Natural killer cell (primary cell): ENCODE measurements at regions not wholly inside any gene's neighbourhood (a gene's known extent, or its start where the extent isn't known, plus 50 kb on each side); places are given as distances from the start of the nearest gene placed in this dataset.

Source experiments
- ATAC-seq, 3 donors: fragments of 150-1000 bp in 2 of 3; fragments of 200-7000 bp in 1 of 3; cut with Tn5 transposase; 1 replicate in 1 of 3; 2 replicates in 2 of 3; pipeline ENCODE4 v1.10.0; 2021; ENCODE audit warnings: mild to moderate bottlenecking in 2 of 3, moderate library complexity in 2 of 3
- DNase-seq, 2 donors: peaks; one replicate each; pipeline versions ENCODE4 v3.0.0 to v3.0.0-alpha.2; 2013 to 2021; ENCODE audit warnings: mixed read lengths in 1 of 2
- H3K27ac ChIP-seq: one replicate; pipeline ENCODE4 v1.5.1; 2013; ENCODE audit warnings: mild to moderate bottlenecking, low read length
- H3K27me3 ChIP-seq: one replicate; pipeline ENCODE4 v1.6.1; 2013; ENCODE audit warnings: low read length; ENCODE audit not compliant: control insufficient read depth, insufficient read depth
- H3K36me3 ChIP-seq: one replicate; pipeline ENCODE4 v1.6.1; 2013; ENCODE audit warnings: low read length; ENCODE audit not compliant: control insufficient read depth, insufficient read depth
- H3K4me1 ChIP-seq: one replicate; pipeline ENCODE4 v1.6.1; 2013; ENCODE audit warnings: low read length; ENCODE audit not compliant: control insufficient read depth, insufficient read depth
- H3K4me3 ChIP-seq: one replicate; pipeline ENCODE4 v1.5.1; 2013; ENCODE audit warnings: low read length
- H3K9me3 ChIP-seq: one replicate; pipeline ENCODE4 v1.6.1; 2013; ENCODE audit warnings: low read length; ENCODE audit not compliant: control insufficient read depth, insufficient read depth
- H3K27ac Mint-ChIP-seq, 2 donors: one replicate each; pipeline ENCODE4 v1.8.0; 2022; ENCODE audit warnings: mild to moderate bottlenecking in 2 of 2, mixed read lengths in 2 of 2, moderate library complexity in 1 of 2
- H3K27me3 Mint-ChIP-seq, 2 donors: one replicate each; pipeline ENCODE4 v1.8.0; 2022; ENCODE audit warnings: low read depth in 2 of 2, mixed read lengths in 2 of 2
- H3K36me3 Mint-ChIP-seq: one replicate; pipeline ENCODE4 v1.8.0; 2022; ENCODE audit warnings: mixed read lengths
- H3K4me1 Mint-ChIP-seq, 2 donors: one replicate each; pipeline ENCODE4 v1.8.0; 2022; ENCODE audit warnings: mixed read lengths in 2 of 2
- H3K4me3 Mint-ChIP-seq: one replicate; pipeline ENCODE4 v1.8.0; 2022; ENCODE audit warnings: mild to moderate bottlenecking, moderate library complexity, mixed read lengths
- H3K9me3 Mint-ChIP-seq, 2 donors: one replicate each; pipeline ENCODE4 v1.8.0; 2022; ENCODE audit warnings: mixed read lengths in 2 of 2
- WGBS: methylation state at CpG from one replicate; pipeline ENCODE4 v1.1.7; 2013; ENCODE audit warnings: missing lambda C conversion rate; ENCODE audit not compliant: insufficient coverage; 5-methylcytosine and 5-hydroxymethylcytosine counted together
- intact Hi-C: fragments of 100-400 bp; cut with micrococcal nuclease; formaldehyde crosslinking; loops from one replicate; pipeline ENCODE4 v1.14.2; 2022
- TF ChIP-seq, protein P1 (sequence below): fragments of 200-600 bp; IDR thresholded peaks from one replicate; pipeline ENCODE4 v1.8.0; 2022; ENCODE audit warnings: antibody characterized with exemption

- Mint-ChIP-seq H3K27me3 (no peaks in the 10 kb centered on the region), H3K4me3 (no peak overlapping the region), H3K27ac (no peak overlapping the region), H3K4me1 (no peaks in the 10 kb centered on the region), H3K36me3 (no peaks in the 10 kb centered on the region), H3K9me3 (peaks cover 3 to 5% of the 10 kb centered on the region in 2 donors)
- intact Hi-C loops: no loop called here
- H3K4me3 ChIP-seq: no peak overlapping the region
- DNase-seq (no peak), ATAC-seq (no peak)
- H3K4me1 ChIP-seq: no peaks in the 10 kb centered on the region
- H3K27me3 ChIP-seq: no peaks in the 10 kb centered on the region
- no peaks in the 10 kb centered on the region for H3K36me3 ChIP-seq
- no peaks in the 10 kb centered on the region for H3K9me3 ChIP-seq
- TF ChIP-seq, protein P1, sequence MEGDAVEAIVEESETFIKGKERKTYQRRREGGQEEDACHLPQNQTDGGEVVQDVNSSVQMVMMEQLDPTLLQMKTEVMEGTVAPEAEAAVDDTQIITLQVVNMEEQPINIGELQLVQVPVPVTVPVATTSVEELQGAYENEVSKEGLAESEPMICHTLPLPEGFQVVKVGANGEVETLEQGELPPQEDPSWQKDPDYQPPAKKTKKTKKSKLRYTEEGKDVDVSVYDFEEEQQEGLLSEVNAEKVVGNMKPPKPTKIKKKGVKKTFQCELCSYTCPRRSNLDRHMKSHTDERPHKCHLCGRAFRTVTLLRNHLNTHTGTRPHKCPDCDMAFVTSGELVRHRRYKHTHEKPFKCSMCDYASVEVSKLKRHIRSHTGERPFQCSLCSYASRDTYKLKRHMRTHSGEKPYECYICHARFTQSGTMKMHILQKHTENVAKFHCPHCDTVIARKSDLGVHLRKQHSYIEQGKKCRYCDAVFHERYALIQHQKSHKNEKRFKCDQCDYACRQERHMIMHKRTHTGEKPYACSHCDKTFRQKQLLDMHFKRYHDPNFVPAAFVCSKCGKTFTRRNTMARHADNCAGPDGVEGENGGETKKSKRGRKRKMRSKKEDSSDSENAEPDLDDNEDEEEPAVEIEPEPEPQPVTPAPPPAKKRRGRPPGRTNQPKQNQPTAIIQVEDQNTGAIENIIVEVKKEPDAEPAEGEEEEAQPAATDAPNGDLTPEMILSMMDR: no peak
- H3K27ac ChIP-seq: no peak overlapping the region
- no CpG with 5 or more reads among the region's 2 CpGs for WGBS
These were observed 215.0 kb upstream of the GIMD1 start for GRCh38 chr4:106583567-106583966.

DNA sequence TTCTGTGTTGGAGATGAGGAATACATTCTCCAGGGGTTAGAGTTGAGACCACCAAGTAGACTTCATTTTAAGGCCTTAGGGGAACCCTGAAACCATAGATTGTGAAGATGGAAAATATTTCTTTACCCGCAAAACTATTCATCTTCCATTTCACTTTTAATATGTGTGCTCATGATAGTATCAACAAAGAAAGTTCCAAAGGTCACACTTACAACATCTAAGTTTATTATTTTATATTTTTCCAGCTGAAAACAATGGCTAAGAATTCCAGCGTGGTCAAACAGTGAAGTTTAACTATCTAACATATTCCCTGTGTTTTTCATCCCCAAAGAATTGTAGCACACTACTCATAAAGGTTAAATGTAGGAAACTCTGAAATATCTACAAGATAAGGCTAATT lies 214.5 kb upstream of the GIMD1 start:
- H3K9me3 ChIP-seq: no peaks in the 10 kb centered on the region
- intact Hi-C loops: no loop called here
- H3K4me3 ChIP-seq: no peak overlapping the region
- Mint-ChIP-seq H3K4me1 (no peaks in the 10 kb centered on the region), H3K27me3 (no peaks in the 10 kb centered on the region), H3K9me3 (peaks cover 3 to 5% of the 10 kb centered on the region in 2 donors), H3K36me3 (no peaks in the 10 kb centered on the region), H3K4me3 (no peak overlapping the region), H3K27ac (no peak overlapping the region)
- H3K36me3 ChIP-seq: no peaks in the 10 kb centered on the region
- TF ChIP-seq, protein P1: no peak
- no CpG with 5 or more reads among the region's 2 CpGs for WGBS
- no peaks in the 10 kb centered on the region for H3K4me1 ChIP-seq
- no peak for ATAC-seq
- DNase-seq: no peak
- H3K27ac ChIP-seq: no peak overlapping the region
- no peaks in the 10 kb centered on the region for H3K27me3 ChIP-seq

DNA sequence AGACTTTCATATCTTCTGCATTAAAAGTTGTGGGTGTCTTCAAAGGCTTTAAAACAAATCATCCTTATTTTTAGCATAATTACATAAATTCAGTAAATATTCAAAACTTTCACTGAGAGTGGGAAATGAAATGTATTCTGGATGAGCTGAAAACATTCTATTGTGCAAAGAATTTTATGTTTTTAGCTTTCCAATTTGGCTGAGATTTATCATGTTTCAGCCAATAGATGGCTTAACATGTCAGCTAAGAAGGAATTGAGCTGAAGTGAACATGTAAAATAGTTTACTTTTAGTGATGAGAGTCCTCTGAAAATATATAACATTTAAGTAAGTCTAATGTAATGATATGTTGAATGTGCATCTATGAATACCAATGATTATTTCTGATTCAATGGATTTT lies 213.5 kb upstream of the GIMD1 start:
- no peak overlapping the region for H3K4me3 ChIP-seq
- ATAC-seq: no peak
- TF ChIP-seq, protein P1: no peak
- H3K4me1 ChIP-seq: no peaks in the 10 kb centered on the region
- H3K4me3 Mint-ChIP-seq: no peak overlapping the region
- intact Hi-C loops: no loop called here
- H3K27ac ChIP-seq: no peak overlapping the region
- no peak for DNase-seq
- no peaks in the 10 kb centered on the region for H3K4me1 Mint-ChIP-seq
- peaks cover 3% of the 10 kb centered on the region in 2 donors for H3K9me3 Mint-ChIP-seq
- H3K36me3 ChIP-seq: no peaks in the 10 kb centered on the region
- H3K9me3 ChIP-seq: no peaks in the 10 kb centered on the region
- H3K27ac Mint-ChIP-seq: no peak overlapping the region
- H3K27me3 Mint-ChIP-seq: no peaks in the 10 kb centered on the region
- no peaks in the 10 kb centered on the region for H3K36me3 Mint-ChIP-seq
- H3K27me3 ChIP-seq: no peaks in the 10 kb centered on the region

GRCh38 chr4:106579236-106579635 lies 210.7 kb upstream of the GIMD1 start:
- no peak overlapping the region for H3K4me3 ChIP-seq
- Mint-ChIP-seq H3K4me1 (no peaks in the 10 kb centered on the region), H3K27ac (no peak overlapping the region), H3K27me3 (no peaks in the 10 kb centered on the region), H3K9me3 (peaks cover under 1 to 3% of the 10 kb centered on the region in 2 donors), H3K36me3 (no peaks in the 10 kb centered on the region), H3K4me3 (no peak overlapping the region)
- DNase-seq: no peak
- no peak overlapping the region for H3K27ac ChIP-seq
- ATAC-seq: no peak
- H3K9me3 ChIP-seq: no peaks in the 10 kb centered on the region
- H3K36me3 ChIP-seq: no peaks in the 10 kb centered on the region
- intact Hi-C loops: no loop called here
- TF ChIP-seq, protein P1: no peak
- H3K4me1 ChIP-seq: no peaks in the 10 kb centered on the region
- no peaks in the 10 kb centered on the region for H3K27me3 ChIP-seq
